Endodermal cell (in vitro differentiated cells): ENCODE measurements at regions not wholly inside any gene's neighbourhood (a gene's known extent, or its start where the extent isn't known, plus 50 kb on each side); places are given as distances from the start of the nearest gene placed in this dataset.

Experiments used
- DNase-seq: peaks from one replicate; pipeline ENCODE4 v3.0.0-alpha.2; 2017
- H3K27ac ChIP-seq: 2 replicates; pipeline ENCODE4 v1.5.1; 2013; ENCODE audit warnings: mild to moderate bottlenecking, low read depth, low read length, moderate library complexity
- H3K27me3 ChIP-seq: 2 replicates; pipeline ENCODE4 v1.6.1; 2013; ENCODE audit warnings: mild to moderate bottlenecking, low read length, moderate library complexity; ENCODE audit not compliant: insufficient read depth, control insufficient read depth, poor library complexity, severe bottlenecking
- H3K36me3 ChIP-seq: 2 replicates; pipeline ENCODE4 v1.7.0; 2013; ENCODE audit warnings: mild to moderate bottlenecking, low read length, moderate library complexity; ENCODE audit not compliant: control insufficient read depth, insufficient read depth
- H3K4me1 ChIP-seq: one replicate; pipeline ENCODE4 v1.7.0; 2013; ENCODE audit warnings: low read length; ENCODE audit not compliant: control insufficient read depth, insufficient read depth
- H3K4me3 ChIP-seq: 2 replicates; pipeline ENCODE4 v1.5.1; 2013; ENCODE audit warnings: mild to moderate bottlenecking, low read length, moderate library complexity
- H3K9ac ChIP-seq: 2 replicates; pipeline ENCODE4 v1.6.1; 2013; ENCODE audit warnings: mild to moderate bottlenecking, low read length, moderate library complexity; ENCODE audit not compliant: poor library complexity, severe bottlenecking; ENCODE audit errors: extremely low read depth
- H3K9me3 ChIP-seq: 2 replicates; pipeline ENCODE4 v1.6.1; 2013; ENCODE audit warnings: mild to moderate bottlenecking, low read length, moderate library complexity; ENCODE audit not compliant: control insufficient read depth
- H3K27ac Mint-ChIP-seq: 2 replicates; pipeline ENCODE4 v1.8.0; 2020; ENCODE audit warnings: mixed read lengths
- H3K27me3 Mint-ChIP-seq: 2 replicates; pipeline ENCODE4 v1.8.0; 2021; ENCODE audit warnings: mild to moderate bottlenecking, mixed read lengths; ENCODE audit not compliant: insufficient read depth
- H3K36me3 Mint-ChIP-seq: 2 replicates; pipeline ENCODE4 v1.8.0; 2020; ENCODE audit warnings: low read depth, mixed read lengths
- H3K4me1 Mint-ChIP-seq: 2 replicates; pipeline ENCODE4 v1.8.0; 2020; ENCODE audit warnings: mixed read lengths
- H3K4me3 Mint-ChIP-seq: 2 replicates; pipeline ENCODE4 v1.8.0; 2020; ENCODE audit warnings: mild to moderate bottlenecking, moderate library complexity, mixed read lengths
- H3K9me3 Mint-ChIP-seq: 2 replicates; pipeline ENCODE4 v1.8.0; 2020; ENCODE audit warnings: mild to moderate bottlenecking, mixed read lengths
- CTCF ChIP-seq: fragments of 200-600 bp; sonication (generic); conservative IDR thresholded peaks from 2 replicates; pipeline ENCODE4 v1.5.0; 2021; ENCODE audit warnings: antibody characterized with exemption, mild to moderate bottlenecking
- WGBS, 2 experiments: methylation state at CpG; one replicate each; pipeline versions ENCODE4 v1.1.5 to v1.1.7; 2013; ENCODE audit warnings: missing lambda C conversion rate in 2 of 2, mixed read lengths in 1 of 2; ENCODE audit not compliant: insufficient coverage in 1 of 2, insufficient read length in 1 of 2; 5-methylcytosine and 5-hydroxymethylcytosine counted together

GRCh38 chr22:27687984-27688545 lies 113.5 kb downstream of the MN1 start:
- WGBS, 2 experiments = 92 to 93% methylated on average over 3 of the region's 3 CpGs

GRCh38 chr22:27689664-27690063 lies 111.9 kb downstream of the MN1 start:
- Mint-ChIP-seq H3K27me3 (no peaks in the 10 kb centered on the region), H3K36me3 (peaks cover 23% of the 10 kb centered on the region), H3K4me1 (peaks cover 20% of the 10 kb centered on the region), H3K9me3 (peaks cover 2% of the 10 kb centered on the region), H3K4me3 (no peak overlapping the region), H3K27ac (no peak overlapping the region)
- H3K9ac ChIP-seq = no peak overlapping the region
- no peaks in the 10 kb centered on the region for H3K27me3 ChIP-seq
- TF ChIP-seq CTCF = no peak
- DNase-seq = no peak
- WGBS, 2 experiments = 100% methylated on average over 1 of the region's 1 CpG; no CpG with 5 or more reads in 1 of the 2 experiments
- no peaks in the 10 kb centered on the region for H3K36me3 ChIP-seq
- no peak overlapping the region for H3K4me3 ChIP-seq
- no peaks in the 10 kb centered on the region for H3K9me3 ChIP-seq
- H3K4me1 ChIP-seq = no peaks in the 10 kb centered on the region
- no peak overlapping the region for H3K27ac ChIP-seq

More at GRCh38 chr22:27687984-27688545, 113.5 kb downstream of the MN1 start:
- peak; percentile 55 for DNase-seq
- H3K4me3 Mint-ChIP-seq = no peak overlapping the region
- H3K27me3 ChIP-seq = no peaks in the 10 kb centered on the region
- H3K4me1 Mint-ChIP-seq = peaks cover 14% of the 10 kb centered on the region
- H3K9me3 Mint-ChIP-seq = peaks cover under 1% of the 10 kb centered on the region
- H3K9ac ChIP-seq = no peak overlapping the region
- H3K27ac ChIP-seq = no peak overlapping the region
- no peak for TF ChIP-seq CTCF
- H3K9me3 ChIP-seq = no peaks in the 10 kb centered on the region
- no peak overlapping the region for H3K4me3 ChIP-seq
- no peaks in the 10 kb centered on the region for H3K36me3 ChIP-seq
- H3K27ac Mint-ChIP-seq = no peak overlapping the region
- H3K27me3 Mint-ChIP-seq = no peaks in the 10 kb centered on the region
- no peaks in the 10 kb centered on the region for H3K4me1 ChIP-seq
- H3K36me3 Mint-ChIP-seq = peaks cover 21% of the 10 kb centered on the region

- Histone ChIP-seq H3K36me3 (no peaks in the 10 kb centered on the region), H3K9ac (no peak overlapping the region), H3K4me3 (no peak overlapping the region), H3K4me1 (no peaks in the 10 kb centered on the region), H3K27me3 (no peaks in the 10 kb centered on the region), H3K27ac (no peak overlapping the region), H3K9me3 (no peaks in the 10 kb centered on the region)
- WGBS, 2 experiments = 97% methylated on average over 3 of the region's 3 CpGs; no CpG with 5 or more reads in 1 of the 2 experiments
- no peak for TF ChIP-seq CTCF
- Mint-ChIP-seq H3K27me3 (no peaks in the 10 kb centered on the region), H3K36me3 (peaks cover 23% of the 10 kb centered on the region), H3K4me1 (peaks cover 16% of the 10 kb centered on the region), H3K9me3 (peaks cover 2% of the 10 kb centered on the region), H3K27ac (no peak overlapping the region), H3K4me3 (no peak overlapping the region)
- DNase-seq = no peak
These were observed 111.0 kb downstream of the MN1 start for GRCh38 chr22:27690599-27690998.
